GM10248 (cell line): ENCODE measurements at regions not wholly inside any gene's neighbourhood (a gene's known extent, or its start where the extent isn't known, plus 50 kb on each side); places are given as distances from the start of the nearest gene placed in this dataset.
A peak's percentile ranks its signal among the peaks of the same experiment; 100 is the strongest.

Source experiments
- CTCF ChIA-PET: fragments of 300-600 bp; sonication (Branson Sonifier 250); formaldehyde crosslinking; extraction: SDS; loops from one replicate; lab custom pipeline; 2021; ENCODE audit warnings: antibody characterized with exemption; lab: Yijun Ruan, JAX
- POLR2A ChIA-PET: fragments of 350-650 bp; sonication (Branson Sonifier 250); formaldehyde crosslinking; extraction: SDS; loops from one replicate; lab custom pipeline; 2020; ENCODE audit warnings: antibody characterized with exemption; lab: Yijun Ruan, JAX
- DNase-seq: peaks from one replicate; pipeline ENCODE4 v3.0.0; 2012; ENCODE audit errors: extremely low spot score
- TF ChIP-seq, protein P1 (sequence below): IDR thresholded peaks from 2 replicates; pipeline ENCODE4 v1.5.1; 2012; ENCODE audit warnings: mild to moderate bottlenecking, low read depth; ENCODE audit errors: extremely low read depth, missing control alignments, control extremely low read depth

DNA sequence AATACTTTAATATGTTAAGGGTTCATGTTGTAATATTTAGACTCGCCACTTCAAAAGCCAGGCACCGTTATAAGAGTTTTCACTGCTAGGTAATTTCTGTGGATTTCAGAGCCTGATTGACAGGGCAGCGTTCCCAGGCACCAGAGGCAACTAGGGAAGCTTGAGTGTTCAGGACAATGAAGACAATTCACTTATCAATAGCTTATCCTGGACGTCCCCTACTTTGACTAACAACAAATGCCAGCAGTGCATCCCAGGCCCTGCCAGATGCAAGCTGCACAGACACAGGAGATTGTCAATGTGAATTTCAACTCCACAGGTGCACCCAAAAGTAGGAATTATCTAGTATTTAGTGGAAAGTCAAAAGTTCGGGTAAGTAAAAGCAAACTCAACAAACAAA, 179.3 kb upstream of the GYPC start:
- CTCF ChIA-PET: interaction anchor here (1.0 kb wide), 1 partner anchor 12 kb away, joined by 4 read pairs; no protein-coding TSS in a partner anchor
- no peak for DNase-seq
- TF ChIP-seq, protein P1, sequence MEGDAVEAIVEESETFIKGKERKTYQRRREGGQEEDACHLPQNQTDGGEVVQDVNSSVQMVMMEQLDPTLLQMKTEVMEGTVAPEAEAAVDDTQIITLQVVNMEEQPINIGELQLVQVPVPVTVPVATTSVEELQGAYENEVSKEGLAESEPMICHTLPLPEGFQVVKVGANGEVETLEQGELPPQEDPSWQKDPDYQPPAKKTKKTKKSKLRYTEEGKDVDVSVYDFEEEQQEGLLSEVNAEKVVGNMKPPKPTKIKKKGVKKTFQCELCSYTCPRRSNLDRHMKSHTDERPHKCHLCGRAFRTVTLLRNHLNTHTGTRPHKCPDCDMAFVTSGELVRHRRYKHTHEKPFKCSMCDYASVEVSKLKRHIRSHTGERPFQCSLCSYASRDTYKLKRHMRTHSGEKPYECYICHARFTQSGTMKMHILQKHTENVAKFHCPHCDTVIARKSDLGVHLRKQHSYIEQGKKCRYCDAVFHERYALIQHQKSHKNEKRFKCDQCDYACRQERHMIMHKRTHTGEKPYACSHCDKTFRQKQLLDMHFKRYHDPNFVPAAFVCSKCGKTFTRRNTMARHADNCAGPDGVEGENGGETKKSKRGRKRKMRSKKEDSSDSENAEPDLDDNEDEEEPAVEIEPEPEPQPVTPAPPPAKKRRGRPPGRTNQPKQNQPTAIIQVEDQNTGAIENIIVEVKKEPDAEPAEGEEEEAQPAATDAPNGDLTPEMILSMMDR: no peak
- POLR2A ChIA-PET: no interaction called here

DNA sequence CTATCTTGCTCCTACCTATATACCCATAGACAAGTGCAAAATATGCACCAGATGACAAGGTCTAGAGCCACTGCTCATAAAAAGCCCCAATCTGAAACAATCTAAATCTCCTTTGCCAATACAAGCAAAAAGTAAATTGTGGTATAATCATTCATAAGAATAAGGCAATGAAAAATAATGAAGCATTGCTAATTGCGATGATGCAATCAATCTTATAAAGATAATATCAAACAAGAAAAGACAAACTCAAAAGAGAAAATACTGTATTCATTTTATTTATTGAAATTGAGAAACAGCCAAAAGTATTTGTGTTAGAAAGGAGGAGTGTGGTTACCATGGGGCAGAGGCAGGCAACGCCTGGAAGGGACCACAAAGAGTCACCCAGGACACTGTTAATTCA, 175.9 kb upstream of the GYPC start:
- POLR2A ChIA-PET: no interaction called here
- TF ChIP-seq, protein P1: no peak
- CTCF ChIA-PET: no interaction called here
- DNase-seq: no peak

- ChIA-PET POLR2A (no interaction called here), CTCF (interaction anchor here (1.4 kb wide), 1 partner anchor 11 kb away, joined by 4 read pairs; no protein-coding TSS in a partner anchor)
- TF ChIP-seq, protein P1: no peak
- DNase-seq: peak; percentile 25
Observed at GRCh38 chr2:126482582-126483464, 173.1 kb upstream of the GYPC start.

GRCh38 chr2:126494593-126494992, 161.4 kb upstream of the GYPC start:
- no peak for DNase-seq
- TF ChIP-seq, protein P1: no peak
- POLR2A ChIA-PET: no interaction called here
- CTCF ChIA-PET: interaction anchor here (1.1 to 4.4 kb wide), 2 partner anchors 14 to 33 kb away, joined by 4 to 16 read pairs; no protein-coding TSS in a partner anchor

DNA sequence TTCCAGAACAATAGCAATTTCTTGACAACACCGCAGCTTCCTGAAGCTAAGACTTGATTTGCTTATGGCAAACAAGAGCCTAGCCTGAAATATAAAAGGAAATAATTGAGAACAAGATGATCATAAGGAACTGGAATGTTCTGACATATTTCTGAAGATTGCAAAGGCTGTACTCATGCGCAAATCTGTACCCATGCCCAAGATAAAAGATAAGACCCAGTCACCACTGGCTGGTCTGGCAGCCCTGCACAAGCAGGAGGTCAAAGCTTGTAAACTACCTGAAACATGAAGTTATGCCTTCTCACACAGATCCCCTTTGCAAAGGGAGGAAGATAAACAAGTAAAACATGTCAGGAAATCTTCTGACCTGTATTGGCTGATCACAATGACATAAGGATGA, 160.8 kb upstream of the GYPC start:
- ChIA-PET POLR2A (no interaction called here), CTCF (interaction anchor here (1.1 to 4.4 kb wide), 2 partner anchors 14 to 33 kb away, joined by 4 to 16 read pairs; no protein-coding TSS in a partner anchor)
- TF ChIP-seq, protein P1: no peak
- no peak for DNase-seq

DNA sequence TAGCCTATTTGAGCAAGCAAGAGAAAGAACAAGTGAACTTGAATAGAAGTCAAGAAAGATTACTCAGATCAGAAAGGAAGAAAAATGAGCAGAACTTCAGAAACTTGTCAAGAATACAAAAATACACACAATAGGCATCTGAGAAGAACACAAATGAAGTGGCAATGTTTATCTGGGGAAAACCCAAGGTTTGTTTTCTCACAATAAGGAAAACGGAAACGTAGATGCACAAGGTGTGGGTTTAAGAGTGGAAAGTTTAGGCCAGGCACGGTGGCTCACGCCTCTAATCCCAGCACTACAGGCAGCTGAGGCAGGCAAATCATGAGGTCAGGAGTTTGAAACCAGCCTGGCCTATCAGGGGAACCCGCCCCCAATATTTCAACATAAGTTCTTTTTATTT, 159.5 kb upstream of the GYPC start:
- ChIA-PET CTCF (interaction anchor here (4.4 kb wide), 1 partner anchor 32 kb away, joined by 16 read pairs; no protein-coding TSS in a partner anchor), POLR2A (no interaction called here)
- TF ChIP-seq, protein P1: no peak
- peak; percentile 52 for DNase-seq
